Mucosa of rectum (tissue), 2 donors: ENCODE measurements at regions not wholly inside any gene's neighbourhood (a gene's known extent, or its start where the extent isn't known, plus 50 kb on each side); places are given as distances from the start of the nearest gene placed in this dataset.

Experiments used
- H3K27ac ChIP-seq, 2 donors: one replicate each; pipeline ENCODE4 v1.7.0; 2013; ENCODE audit warnings: inconsistent platforms in 2 of 2, low read depth in 2 of 2, low read length in 2 of 2
- H3K27me3 ChIP-seq, 2 donors: one replicate each; pipeline ENCODE4 v1.7.0; 2013; ENCODE audit warnings: low read length in 2 of 2; ENCODE audit not compliant: control insufficient read depth in 2 of 2, insufficient read depth in 2 of 2
- H3K36me3 ChIP-seq, 2 donors: one replicate each; pipeline ENCODE4 v1.7.0; 2013; ENCODE audit warnings: low read length in 2 of 2; ENCODE audit not compliant: control insufficient read depth in 2 of 2, insufficient read depth in 2 of 2
- H3K4me1 ChIP-seq, 2 donors: one replicate each; pipeline ENCODE4 v1.7.0; 2013; ENCODE audit warnings: low read length in 2 of 2, mild to moderate bottlenecking in 1 of 2; ENCODE audit not compliant: control insufficient read depth in 2 of 2, insufficient read depth in 2 of 2
- H3K4me3 ChIP-seq, 2 donors: one replicate each; pipeline ENCODE4 v1.7.0; 2013; ENCODE audit warnings: low read length in 2 of 2
- H3K9ac ChIP-seq, 2 donors: one replicate each; pipeline ENCODE4 v1.7.0; 2013; ENCODE audit warnings: low read length in 2 of 2, low read depth in 1 of 2, mild to moderate bottlenecking in 1 of 2
- H3K9me3 ChIP-seq, 2 donors: one replicate each; pipeline ENCODE4 v1.7.0; 2013; ENCODE audit warnings: low read length in 2 of 2; ENCODE audit not compliant: control insufficient read depth in 2 of 2
- donor health status: healthy.
- donor health status: Normal muscosa, but diverticular disease.

DNA sequence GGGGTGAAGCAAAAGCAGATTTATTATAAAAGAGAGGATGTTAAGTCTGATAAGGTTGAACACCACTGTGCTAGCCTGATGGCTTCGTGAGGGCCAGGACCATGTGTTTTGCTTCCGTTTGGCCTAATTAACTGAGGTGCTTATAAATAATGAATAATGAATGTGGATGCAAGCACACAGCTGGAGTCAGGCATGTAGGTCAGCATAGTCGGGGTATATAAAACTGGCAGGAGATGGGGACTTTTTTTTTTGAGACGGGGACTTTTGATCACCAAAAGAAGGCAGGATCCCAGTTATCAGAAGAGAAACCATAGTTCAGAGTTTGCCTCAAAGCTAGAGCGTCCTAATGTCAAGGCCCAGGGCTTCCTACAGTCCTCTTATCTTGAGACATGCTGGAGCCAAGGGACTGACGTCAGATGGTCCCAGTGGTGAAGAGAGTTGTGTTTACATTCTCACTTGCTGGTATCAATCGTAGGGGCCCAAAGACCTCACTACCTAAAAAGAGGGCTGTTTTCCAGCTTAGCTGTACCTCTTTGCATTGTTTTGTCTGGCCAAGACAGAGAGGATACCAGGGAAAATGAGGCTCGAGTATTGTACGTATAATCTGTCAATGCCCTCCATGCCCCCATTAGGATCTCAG, 50.4 kb downstream of the RTL9 start:
- Histone ChIP-seq H3K27me3 (peaks cover 3 to 12% of the 10 kb centered on the region in 2 donors), H3K27ac (no peak overlapping the region)

DNA sequence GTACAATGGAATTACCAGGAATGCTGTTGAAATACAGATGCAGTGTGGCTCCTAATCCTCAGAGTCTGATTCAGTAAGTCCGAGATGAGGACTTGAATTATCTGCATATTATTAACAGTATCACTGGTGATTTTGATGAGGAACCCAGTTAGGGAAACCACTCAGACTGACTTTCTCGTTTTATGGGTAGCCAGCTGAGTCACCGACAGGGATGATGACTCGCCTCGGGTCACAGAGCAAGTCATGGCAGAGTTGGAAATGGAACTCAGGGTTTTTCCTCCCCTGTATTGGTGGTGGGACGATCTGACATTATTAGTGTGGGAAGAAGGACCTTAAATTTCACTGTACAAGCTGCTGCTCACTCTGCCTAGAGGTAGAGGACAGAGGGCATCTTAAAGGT, 51.3 kb downstream of the RTL9 start:
- Histone ChIP-seq H3K27ac (no peak overlapping the region), H3K4me1 (no peaks in the 10 kb centered on the region), H3K27me3 (peaks cover 3 to 12% of the 10 kb centered on the region in 2 donors), H3K36me3 (no peaks in the 10 kb centered on the region), H3K4me3 (no peak overlapping the region), H3K9me3 (no peaks in the 10 kb centered on the region), H3K9ac (no peak overlapping the region)

More for the DNA sequence above, 50.4 kb downstream of the RTL9 start:
- H3K9ac ChIP-seq = no peak overlapping the region
- H3K36me3 ChIP-seq = no peaks in the 10 kb centered on the region
- no peaks in the 10 kb centered on the region for H3K4me1 ChIP-seq
- H3K4me3 ChIP-seq = no peak overlapping the region
- H3K9me3 ChIP-seq = no peaks in the 10 kb centered on the region

DNA sequence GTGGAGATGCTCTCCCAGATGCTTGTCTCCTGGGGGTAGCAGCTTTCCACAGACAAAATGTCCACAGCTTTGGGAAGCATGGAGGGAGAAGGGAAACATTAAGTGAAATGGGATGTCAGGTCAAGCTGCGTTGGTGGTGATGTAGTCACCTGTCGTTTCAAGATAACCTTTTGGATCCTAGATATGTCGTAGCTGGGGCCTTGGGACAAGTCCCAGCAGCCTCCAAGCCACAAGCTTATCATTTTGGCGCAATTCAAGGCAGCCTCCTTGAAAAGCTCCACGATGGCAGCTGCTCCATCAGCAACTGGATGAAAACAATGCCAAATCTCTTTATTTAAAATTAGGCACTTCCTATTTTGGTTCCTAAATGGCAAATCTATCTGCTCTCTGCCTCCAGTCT, 52.0 kb downstream of the RTL9 start:
- Histone ChIP-seq H3K4me3 (no peak overlapping the region), H3K27ac (no peak overlapping the region), H3K9ac (no peak overlapping the region), H3K36me3 (no peaks in the 10 kb centered on the region), H3K27me3 (peaks cover 3 to 12% of the 10 kb centered on the region in 2 donors), H3K4me1 (no peaks in the 10 kb centered on the region), H3K9me3 (no peaks in the 10 kb centered on the region)

DNA sequence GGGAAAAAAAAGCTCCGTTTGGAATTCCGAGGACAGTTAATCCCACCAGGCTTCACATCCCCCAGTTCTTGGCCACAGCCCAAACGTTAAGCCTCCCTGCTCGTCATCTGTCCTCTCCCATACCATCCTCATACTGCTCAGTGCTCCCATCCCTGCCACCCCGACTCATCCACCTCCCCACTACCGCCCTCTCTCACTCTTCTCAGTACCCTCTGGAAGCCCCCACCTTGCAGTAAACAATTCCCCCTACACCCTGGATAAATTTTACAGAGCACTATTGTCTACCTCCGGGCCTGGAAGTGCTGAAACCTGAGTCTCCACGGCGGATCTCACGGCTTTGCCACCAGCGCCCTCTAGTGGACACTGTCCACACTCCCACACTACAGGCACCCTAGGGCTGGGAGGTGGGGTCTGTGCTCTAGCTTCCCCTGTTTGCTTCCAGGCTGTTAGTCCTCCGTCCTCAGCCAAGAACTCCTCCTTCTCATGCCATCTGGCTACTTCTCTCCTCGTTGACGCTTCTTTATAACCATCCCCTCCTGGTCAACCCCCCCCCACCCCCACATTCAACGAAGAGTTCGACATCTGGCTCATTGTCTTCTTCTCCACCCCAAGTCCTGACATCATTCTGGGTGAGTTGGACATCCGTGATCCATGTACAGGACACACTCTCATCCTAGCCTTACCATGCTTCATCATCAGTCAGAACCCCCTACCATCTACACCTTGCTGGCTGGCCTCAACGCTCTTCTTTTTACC, 54.5 kb downstream of the RTL9 start:
- Histone ChIP-seq H3K27ac (no peak overlapping the region), H3K27me3 (peaks cover 3 to 4% of the 10 kb centered on the region in 2 donors), H3K9ac (no peak overlapping the region), H3K9me3 (no peaks in the 10 kb centered on the region), H3K4me1 (no peaks in the 10 kb centered on the region), H3K4me3 (no peak overlapping the region), H3K36me3 (no peaks in the 10 kb centered on the region)

DNA sequence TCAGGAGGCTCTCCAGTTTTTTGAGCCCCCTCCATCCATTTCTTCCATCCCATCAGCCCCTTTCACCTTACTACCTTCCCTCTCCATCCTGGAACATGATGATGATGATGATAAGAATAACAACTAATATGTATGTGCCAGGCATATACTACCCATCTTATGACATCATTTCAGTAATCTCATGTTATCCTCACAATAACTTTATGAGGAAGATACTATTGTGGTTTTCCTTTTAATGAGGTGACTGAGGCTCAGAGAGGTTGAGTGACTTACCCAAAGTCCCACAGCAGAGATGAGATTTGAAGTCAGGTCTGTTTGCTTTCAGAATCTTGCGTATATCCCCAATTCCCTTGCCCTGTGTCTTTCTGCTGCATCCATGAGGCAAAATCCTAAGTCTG, 55.1 kb downstream of the RTL9 start:
- Histone ChIP-seq H3K4me3 (no peak overlapping the region), H3K4me1 (no peaks in the 10 kb centered on the region), H3K27ac (no peak overlapping the region), H3K36me3 (no peaks in the 10 kb centered on the region), H3K9ac (no peak overlapping the region), H3K27me3 (peaks cover 3 to 4% of the 10 kb centered on the region in 2 donors), H3K9me3 (no peaks in the 10 kb centered on the region)

DNA sequence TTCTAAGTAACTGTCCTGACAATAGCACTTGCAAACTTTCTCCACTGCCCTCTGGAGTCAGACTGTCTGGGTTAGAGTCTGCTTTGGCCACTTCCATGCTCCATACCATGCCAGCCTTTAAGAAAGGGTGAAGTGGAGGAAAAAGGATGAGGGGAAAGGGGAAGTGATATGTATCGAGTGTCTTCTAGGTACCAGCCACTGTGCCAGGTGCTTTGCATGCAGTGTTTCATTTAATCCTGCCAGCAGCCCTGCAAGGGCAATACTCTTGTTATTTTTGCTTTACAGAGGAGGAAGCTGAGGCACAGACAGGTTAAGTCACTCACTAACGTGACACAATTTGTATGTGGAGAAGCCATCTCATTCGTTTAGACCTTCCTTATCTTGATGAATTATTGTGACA, 55.6 kb downstream of the RTL9 start:
- Histone ChIP-seq H3K4me1 (no peaks in the 10 kb centered on the region), H3K4me3 (no peak overlapping the region), H3K27ac (no peak overlapping the region), H3K9me3 (no peaks in the 10 kb centered on the region), H3K9ac (no peak overlapping the region), H3K27me3 (peaks cover 4 to 5% of the 10 kb centered on the region in 2 donors), H3K36me3 (no peaks in the 10 kb centered on the region)

DNA sequence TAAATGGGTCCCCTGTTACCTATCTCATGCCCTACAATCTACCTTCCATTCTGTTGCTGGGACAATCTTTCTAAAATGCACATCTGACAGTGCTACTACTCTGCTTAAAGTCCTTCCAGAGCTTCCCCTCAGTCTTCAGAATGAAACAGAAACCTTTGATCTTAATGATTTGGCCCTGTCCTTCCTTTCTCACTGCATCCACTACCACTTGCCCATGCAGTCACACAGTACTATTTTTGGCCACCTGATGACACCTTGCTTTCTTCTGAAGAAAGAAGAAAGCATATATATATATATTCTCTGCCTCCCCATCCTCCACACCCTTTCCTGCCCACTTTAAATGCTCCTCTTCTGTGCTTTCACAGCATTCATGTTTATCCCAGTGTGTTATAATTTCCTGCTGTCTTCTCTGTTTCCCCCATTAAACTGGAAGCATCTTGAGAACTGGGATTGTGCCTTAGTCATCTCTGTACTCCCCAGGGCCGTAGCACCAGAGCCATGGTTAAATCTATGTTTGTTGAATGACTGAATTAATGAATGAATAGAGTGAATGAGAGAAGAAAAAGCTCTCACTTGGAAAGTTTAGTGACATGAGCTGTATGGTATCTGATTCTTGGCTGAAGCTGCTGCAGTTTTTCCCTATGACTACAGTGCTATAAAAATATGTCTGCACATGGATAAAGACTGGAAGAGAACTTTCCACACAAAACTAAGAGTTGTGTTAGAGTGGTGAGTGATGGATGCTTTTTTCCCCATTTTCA, 56.2 kb downstream of the RTL9 start:
- H3K4me1 ChIP-seq = no peaks in the 10 kb centered on the region
- no peaks in the 10 kb centered on the region for H3K36me3 ChIP-seq
- H3K4me3 ChIP-seq = no peak overlapping the region
- H3K27ac ChIP-seq = no peak overlapping the region
- H3K27me3 ChIP-seq = peaks cover 3% of the 10 kb centered on the region in 2 donors
- no peaks in the 10 kb centered on the region for H3K9me3 ChIP-seq
- no peak overlapping the region for H3K9ac ChIP-seq

DNA sequence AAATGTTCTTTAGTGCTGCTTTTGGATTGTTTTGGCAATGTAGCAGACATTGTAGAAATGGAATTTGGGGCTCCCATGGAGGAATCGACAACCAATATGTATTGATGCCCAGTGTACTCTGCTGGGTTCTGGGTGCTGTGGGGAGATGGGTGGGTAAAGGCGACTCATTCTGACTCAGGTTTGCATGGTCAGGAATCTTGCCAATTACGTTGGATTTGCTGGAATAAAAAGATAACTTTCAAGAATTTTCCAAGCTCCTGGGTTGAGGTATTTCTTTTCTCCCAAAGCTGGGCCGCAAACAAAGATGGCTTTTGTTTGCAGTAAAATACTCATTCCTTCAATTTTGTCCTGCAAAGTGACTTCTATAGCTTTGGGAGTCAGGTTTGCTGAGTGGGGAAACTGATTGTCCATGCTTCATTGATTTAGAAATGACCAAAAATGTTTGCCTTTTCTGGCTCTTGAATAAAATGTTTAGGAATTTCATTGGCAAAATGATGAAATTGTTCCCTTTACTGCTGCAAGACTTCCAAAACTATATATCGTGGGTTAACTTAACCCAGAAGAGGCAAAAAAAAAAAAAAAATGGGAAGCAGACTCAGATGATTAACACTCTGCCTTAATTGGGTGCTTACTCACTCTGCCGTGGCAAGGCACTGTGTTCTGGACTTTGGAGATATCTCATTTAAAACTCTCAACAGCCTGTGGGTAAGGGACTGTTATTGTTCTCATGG, 57.0 kb downstream of the RTL9 start:
- no peaks in the 10 kb centered on the region for H3K36me3 ChIP-seq

DNA sequence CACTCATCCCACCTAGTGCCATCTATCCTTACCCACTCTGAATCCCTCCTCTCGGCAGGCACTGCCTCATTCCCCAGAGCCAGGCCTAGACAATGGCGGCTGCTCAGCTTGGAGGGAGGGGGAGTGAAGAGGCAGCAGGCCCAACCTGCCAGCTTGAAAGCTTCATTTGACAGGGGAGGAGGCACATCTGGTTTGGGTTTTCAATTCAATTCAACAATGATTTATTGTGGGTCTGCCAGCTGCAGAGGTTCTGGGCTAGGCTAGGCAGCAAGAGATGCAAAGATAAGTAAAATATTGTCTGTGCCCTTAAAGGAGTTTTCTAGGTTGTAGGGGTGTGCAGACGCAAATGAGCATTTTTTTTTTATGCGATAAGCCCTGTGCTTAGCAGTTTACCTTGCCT, 58.5 kb downstream of the RTL9 start:
- Histone ChIP-seq H3K27me3 (peaks cover 3 to 7% of the 10 kb centered on the region in 2 donors), H3K4me1 (no peaks in the 10 kb centered on the region), H3K36me3 (no peaks in the 10 kb centered on the region), H3K9me3 (no peaks in the 10 kb centered on the region), H3K4me3 (no peak overlapping the region), H3K9ac (no peak overlapping the region), H3K27ac (no peak overlapping the region)

More for the DNA sequence above, 57.0 kb downstream of the RTL9 start:
- Histone ChIP-seq H3K9me3 (no peaks in the 10 kb centered on the region), H3K4me3 (no peak overlapping the region), H3K4me1 (no peaks in the 10 kb centered on the region), H3K9ac (no peak overlapping the region), H3K27me3 (peaks cover 0 to 5% of the 10 kb centered on the region in 2 donors), H3K27ac (no peak overlapping the region)
